ENCODE measurements at regions not wholly inside any gene's neighbourhood (a gene's known extent, or its start where the extent isn't known, plus 50 kb on each side); places are given as distances from the start of the nearest gene placed in this dataset.
A peak's percentile ranks its signal among the peaks of the same experiment; 100 is the strongest.

GRCh38 chr17:77892469-77893143 lies 65.9 kb upstream of the TNRC6C start:
- no peaks in the 10 kb centered on the region for H3K27me3 ChIP-seq (ENCODE audit: control insufficient read depth, insufficient read depth, low read length)
- ATAC-seq (ENCODE audit: low read depth in 2 of 2) (no peak), DNase-seq (no peak)
- peaks cover 22% of the 10 kb centered on the region for H3K27me3 Mint-ChIP-seq
- peaks cover 0 to 2% (median 0%) of the 10 kb centered on the region in 7 donors for H3K9me3 Mint-ChIP-seq
- no peak overlapping the region for H3K4me3 Mint-ChIP-seq
- peaks cover 11% of the 10 kb centered on the region for H3K4me1 ChIP-seq (ENCODE audit: control insufficient read depth, insufficient read depth, low read length, poor library complexity, severe bottlenecking)
- no peak overlapping the region for H3K27ac ChIP-seq (ENCODE audit: insufficient read depth, low read length, poor library complexity, severe bottlenecking)
- no peaks in the 10 kb centered on the region for H3K9me3 ChIP-seq (ENCODE audit: control insufficient read depth in 2 of 2, low read length in 2 of 2)
- no peaks in the 10 kb centered on the region for H3K36me3 Mint-ChIP-seq
- H3K27ac Mint-ChIP-seq, result no peak overlapping the region
- no peaks in the 10 kb centered on the region for H3K36me3 ChIP-seq (ENCODE audit: control insufficient read depth, insufficient read depth, low read length)
- H3K4me3 ChIP-seq (ENCODE audit: low read depth, low read length), result no peak overlapping the region
- peaks cover 5 to 19% (median 12%) of the 10 kb centered on the region in 4 donors for H3K4me1 Mint-ChIP-seq

DNA sequence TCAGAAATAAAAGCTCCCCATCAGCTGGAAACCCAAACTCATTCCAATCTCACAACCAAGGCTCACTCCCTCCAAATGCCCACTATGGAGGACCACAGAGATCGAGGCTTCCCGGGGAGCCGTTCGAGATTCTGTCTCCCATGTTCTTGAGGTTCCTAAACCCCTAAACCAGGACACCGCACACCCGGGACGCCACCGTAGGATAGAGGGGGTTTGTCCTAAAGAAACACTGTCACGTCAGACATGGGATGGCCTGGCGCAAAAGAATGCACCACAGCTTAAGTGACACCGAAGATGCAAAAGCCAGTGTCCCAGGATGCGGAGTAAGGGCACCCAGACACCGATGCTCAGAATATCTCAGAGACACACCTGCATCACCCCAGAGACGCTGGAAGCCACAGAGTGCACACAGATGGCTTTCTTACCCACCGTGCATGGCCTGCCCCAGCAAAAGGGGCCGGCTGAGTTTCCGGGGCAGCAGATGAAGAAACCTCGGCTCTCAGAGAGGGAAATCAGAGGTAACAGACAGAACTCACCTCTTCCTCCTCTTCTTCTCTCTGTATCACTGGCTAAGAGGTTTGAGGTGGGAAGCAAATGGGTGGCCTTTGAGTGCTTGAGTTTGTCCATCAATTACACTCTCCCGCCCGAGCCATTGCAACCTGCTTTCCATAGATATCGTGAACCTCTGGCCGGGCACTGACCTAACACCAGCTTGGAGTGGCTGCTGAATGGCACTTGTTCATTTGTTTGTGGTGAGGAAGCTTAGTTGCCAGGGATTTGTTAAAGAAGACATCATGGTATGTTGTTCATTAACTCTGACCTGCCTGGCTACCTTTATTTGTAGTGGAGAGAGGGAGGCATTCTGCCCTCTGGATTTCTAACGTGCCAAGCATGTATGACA lies 65.1 kb upstream of the TNRC6C start:
- no peaks in the 10 kb centered on the region for H3K36me3 ChIP-seq (ENCODE audit: control insufficient read depth, insufficient read depth, low read length)
- no peaks in the 10 kb centered on the region for H3K9me3 ChIP-seq (ENCODE audit: control insufficient read depth in 2 of 2, low read length in 2 of 2)
- ATAC-seq (ENCODE audit: low read depth in 2 of 2) (peak in 1 of 2 donors; percentile 28), DNase-seq (no peak)
- H3K4me1 ChIP-seq (ENCODE audit: control insufficient read depth, insufficient read depth, low read length, poor library complexity, severe bottlenecking), result peaks cover 5% of the 10 kb centered on the region
- H3K27me3 ChIP-seq (ENCODE audit: control insufficient read depth, insufficient read depth, low read length), result no peaks in the 10 kb centered on the region
- H3K9me3 Mint-ChIP-seq, result peaks cover 0 to 2% (median 0%) of the 10 kb centered on the region in 7 donors
- H3K4me3 ChIP-seq (ENCODE audit: low read depth, low read length), result no peak overlapping the region
- no peaks in the 10 kb centered on the region for H3K36me3 Mint-ChIP-seq
- H3K27ac Mint-ChIP-seq, result peak overlapping the region; percentile 32 to 66 (median 45)
- peaks cover under 1 to 13% (median 6%) of the 10 kb centered on the region in 4 donors for H3K4me1 Mint-ChIP-seq
- H3K27me3 Mint-ChIP-seq, result peaks cover 14% of the 10 kb centered on the region
- no peak overlapping the region for H3K4me3 Mint-ChIP-seq
- no peak overlapping the region for H3K27ac ChIP-seq (ENCODE audit: insufficient read depth, low read length, poor library complexity, severe bottlenecking)

GRCh38 chr17:77894126-77894956 lies 64.2 kb upstream of the TNRC6C start:
- H3K9me3 Mint-ChIP-seq, result no peaks in the 10 kb centered on the region
- peak overlapping the region; percentile 32 to 66 (median 45) for H3K27ac Mint-ChIP-seq
- Histone ChIP-seq H3K27me3 (ENCODE audit: control insufficient read depth, insufficient read depth, low read length) (no peaks in the 10 kb centered on the region), H3K4me1 (ENCODE audit: control insufficient read depth, insufficient read depth, low read length, poor library complexity, severe bottlenecking) (peaks cover 4% of the 10 kb centered on the region), H3K9me3 (ENCODE audit: control insufficient read depth in 2 of 2, low read length in 2 of 2) (no peaks in the 10 kb centered on the region), H3K36me3 (ENCODE audit: control insufficient read depth, insufficient read depth, low read length) (no peaks in the 10 kb centered on the region), H3K4me3 (ENCODE audit: low read depth, low read length) (no peak overlapping the region), H3K27ac (ENCODE audit: insufficient read depth, low read length, poor library complexity, severe bottlenecking) (no peak overlapping the region)
- H3K4me1 Mint-ChIP-seq, result peaks cover 0 to 8% (median 1%) of the 10 kb centered on the region in 4 donors
- no peaks in the 10 kb centered on the region for H3K36me3 Mint-ChIP-seq
- no peak for ATAC-seq (ENCODE audit: low read depth in 2 of 2)
- peaks cover 11% of the 10 kb centered on the region for H3K27me3 Mint-ChIP-seq
- no peak for DNase-seq
- no peak overlapping the region for H3K4me3 Mint-ChIP-seq

DNA sequence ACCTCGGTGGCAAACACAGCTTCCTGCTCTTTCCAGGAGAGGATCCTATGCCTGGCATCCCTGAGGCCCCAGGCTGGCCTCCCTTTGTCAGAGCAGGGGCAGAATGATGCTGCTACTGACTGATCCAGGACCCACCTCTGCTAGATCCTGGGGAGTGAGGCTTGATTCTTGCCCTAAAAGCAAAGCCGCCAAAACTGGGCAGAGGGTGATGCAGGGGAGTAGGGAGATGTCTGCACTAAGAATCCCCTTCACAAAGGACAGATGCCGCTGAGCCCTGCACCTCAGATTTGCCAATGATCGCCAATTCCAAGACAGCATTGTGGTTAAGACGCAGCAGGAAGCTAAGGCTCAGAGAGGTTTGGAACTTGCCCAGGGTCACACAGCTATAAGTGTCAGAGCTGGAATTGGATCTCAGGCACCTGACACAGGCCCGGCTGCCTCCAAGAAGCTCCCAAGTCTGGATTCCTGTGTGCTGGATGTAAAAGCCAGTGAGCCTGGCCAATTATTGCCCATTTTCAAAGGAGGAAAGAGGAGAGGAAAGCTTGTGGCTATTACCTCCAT lies 60.7 kb upstream of the TNRC6C start:
- H3K36me3 ChIP-seq (ENCODE audit: control insufficient read depth, insufficient read depth, low read length), result no peaks in the 10 kb centered on the region
- peaks cover 6% of the 10 kb centered on the region for H3K27me3 Mint-ChIP-seq
- no peak overlapping the region for H3K27ac Mint-ChIP-seq
- no peaks in the 10 kb centered on the region for H3K9me3 Mint-ChIP-seq
- DNase-seq, result no peak
- peaks cover 0 to 8% (median 4%) of the 10 kb centered on the region in 4 donors for H3K4me1 Mint-ChIP-seq
- no peak overlapping the region for H3K4me3 Mint-ChIP-seq
- H3K4me3 ChIP-seq (ENCODE audit: low read depth, low read length), result no peak overlapping the region
- no peaks in the 10 kb centered on the region for H3K27me3 ChIP-seq (ENCODE audit: control insufficient read depth, insufficient read depth, low read length)
- peaks cover 3% of the 10 kb centered on the region for H3K4me1 ChIP-seq (ENCODE audit: control insufficient read depth, insufficient read depth, low read length, poor library complexity, severe bottlenecking)
- no peaks in the 10 kb centered on the region for H3K36me3 Mint-ChIP-seq
- H3K9me3 ChIP-seq (ENCODE audit: control insufficient read depth in 2 of 2, low read length in 2 of 2), result no peaks in the 10 kb centered on the region
- ATAC-seq (ENCODE audit: low read depth in 2 of 2), result no peak
- H3K27ac ChIP-seq (ENCODE audit: insufficient read depth, low read length, poor library complexity, severe bottlenecking), result no peak overlapping the region

DNA sequence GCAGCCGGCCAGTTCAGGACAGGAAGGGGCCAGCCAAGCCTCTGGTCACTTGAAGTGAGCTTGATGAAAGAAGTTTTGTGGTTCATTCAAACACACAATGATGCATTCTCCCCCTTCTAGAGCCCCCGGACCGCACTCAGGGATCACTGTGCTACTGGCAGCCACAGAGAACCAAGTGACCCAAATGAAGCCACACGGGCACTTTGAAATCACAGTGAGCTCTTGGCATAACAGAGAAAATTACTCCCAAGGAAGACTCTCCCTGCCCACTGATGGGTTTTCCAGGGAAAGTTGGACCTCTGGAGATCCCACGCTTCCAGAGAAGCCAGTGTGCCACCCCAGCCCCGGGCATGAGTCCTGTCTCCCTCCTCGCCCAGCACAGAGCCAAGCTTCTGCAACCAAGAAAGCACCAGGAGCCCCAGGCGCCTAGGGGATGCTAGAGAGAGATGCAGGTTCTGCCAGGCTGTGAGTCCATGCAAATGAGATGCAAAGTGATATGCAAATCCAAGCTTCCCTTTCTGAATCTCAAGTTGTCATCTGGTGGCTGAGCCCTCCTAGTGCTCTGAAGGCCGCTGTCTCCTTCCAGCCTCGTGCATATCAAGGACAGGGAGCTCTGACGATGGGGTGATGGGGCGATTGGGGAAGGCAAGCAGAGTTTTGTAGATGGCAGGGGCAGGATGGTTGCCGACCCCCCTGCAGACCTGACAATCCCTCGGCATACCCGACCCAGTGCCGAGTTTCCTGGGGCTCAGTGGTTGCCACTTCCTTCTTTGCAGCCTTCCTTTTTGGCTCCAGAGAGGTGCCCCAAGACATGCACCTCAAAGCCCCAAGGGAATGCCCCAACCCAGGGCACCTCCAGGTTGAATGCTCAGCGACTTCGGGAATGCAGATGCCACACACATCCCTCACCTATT lies 59.7 kb upstream of the TNRC6C start:
- Mint-ChIP-seq H3K4me3 (no peak overlapping the region), H3K27ac (no peak overlapping the region), H3K27me3 (peaks cover 13% of the 10 kb centered on the region), H3K4me1 (peaks cover 0 to 8% (median 4%) of the 10 kb centered on the region in 4 donors), H3K9me3 (no peaks in the 10 kb centered on the region), H3K36me3 (no peaks in the 10 kb centered on the region)
- ATAC-seq (ENCODE audit: low read depth in 2 of 2) (no peak), DNase-seq (no peak)
- H3K27me3 ChIP-seq (ENCODE audit: control insufficient read depth, insufficient read depth, low read length), result no peaks in the 10 kb centered on the region
- no peaks in the 10 kb centered on the region for H3K4me1 ChIP-seq (ENCODE audit: control insufficient read depth, insufficient read depth, low read length, poor library complexity, severe bottlenecking)
- no peak overlapping the region for H3K4me3 ChIP-seq (ENCODE audit: low read depth, low read length)
- no peaks in the 10 kb centered on the region for H3K36me3 ChIP-seq (ENCODE audit: control insufficient read depth, insufficient read depth, low read length)
- no peaks in the 10 kb centered on the region for H3K9me3 ChIP-seq (ENCODE audit: control insufficient read depth in 2 of 2, low read length in 2 of 2)
- no peak overlapping the region for H3K27ac ChIP-seq (ENCODE audit: insufficient read depth, low read length, poor library complexity, severe bottlenecking)

DNA sequence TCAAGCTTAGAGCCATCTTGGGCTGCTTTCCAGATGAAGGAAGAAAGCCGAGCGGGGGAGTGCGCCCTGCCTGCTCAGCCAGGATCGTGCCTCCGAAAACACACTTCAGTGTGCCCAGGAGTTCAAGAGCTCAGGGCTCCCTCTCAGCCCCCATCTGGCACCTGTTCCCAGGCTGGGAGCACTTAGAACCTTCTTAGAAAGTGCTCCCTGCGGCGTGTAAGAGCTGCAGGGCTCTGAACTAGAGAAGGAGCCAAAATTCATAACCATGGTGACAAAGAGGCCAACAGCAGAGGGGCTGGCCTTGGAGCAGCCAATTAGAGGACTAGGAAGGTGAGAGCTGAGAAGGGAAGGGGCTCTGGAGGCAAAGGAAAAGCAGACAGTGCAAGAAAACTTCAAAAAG lies 59.0 kb upstream of the TNRC6C start:
- H3K4me3 ChIP-seq (ENCODE audit: low read depth, low read length), result no peak overlapping the region
- DNase-seq, result no peak
- Mint-ChIP-seq H3K4me3 (no peak overlapping the region), H3K27me3 (peaks cover 13% of the 10 kb centered on the region), H3K4me1 (peaks cover 0 to 6% (median 2%) of the 10 kb centered on the region in 4 donors), H3K27ac (peak overlapping the region in 1 of 3 donors; percentile 55), H3K9me3 (no peaks in the 10 kb centered on the region), H3K36me3 (no peaks in the 10 kb centered on the region)
- ATAC-seq (ENCODE audit: low read depth in 2 of 2), result no peak
- no peaks in the 10 kb centered on the region for H3K36me3 ChIP-seq (ENCODE audit: control insufficient read depth, insufficient read depth, low read length)
- no peaks in the 10 kb centered on the region for H3K27me3 ChIP-seq (ENCODE audit: control insufficient read depth, insufficient read depth, low read length)
- H3K27ac ChIP-seq (ENCODE audit: insufficient read depth, low read length, poor library complexity, severe bottlenecking), result no peak overlapping the region
- H3K4me1 ChIP-seq (ENCODE audit: control insufficient read depth, insufficient read depth, low read length, poor library complexity, severe bottlenecking), result no peaks in the 10 kb centered on the region
- H3K9me3 ChIP-seq (ENCODE audit: control insufficient read depth in 2 of 2, low read length in 2 of 2), result no peaks in the 10 kb centered on the region
